ENCODE measurements at regions not wholly inside any gene's neighbourhood (a gene's known extent, or its start where the extent isn't known, plus 50 kb on each side); places are given as distances from the start of the nearest gene placed in this dataset.

GRCh38 chr4:59223292-59223941 is 1976.7 kb upstream of the ADGRL3 start:
- Histone ChIP-seq H2AFZ (ENCODE audit: low read depth, low read length) (no peak overlapping the region), H3K79me2 (ENCODE audit: control insufficient read depth, insufficient read depth, low read length) (no peaks in the 10 kb centered on the region), H3K9me3 (replicated peaks; ENCODE audit: control insufficient read depth, insufficient read depth, low read length) (peaks cover 2% of the 10 kb centered on the region), H3K4me2 (ENCODE audit: insufficient read depth, low read length) (no peak overlapping the region), H3K27ac (ENCODE audit: insufficient read depth, low read depth, low read length) (no peak overlapping the region), H3K4me3 (replicated peaks in 1 of 3; ENCODE audit: insufficient read depth in 1 of 3, low read depth in 1 of 3, low read length in 3 of 3) (no peak overlapping the region), H3K36me3 (ENCODE audit: control insufficient read depth in 2 of 2, extremely low read depth in 1 of 2, insufficient read depth in 2 of 2, low read length in 2 of 2) (no peaks in the 10 kb centered on the region), H3K4me1 (ENCODE audit: control insufficient read depth, extremely low read depth, insufficient read depth, low read length) (no peaks in the 10 kb centered on the region), H4K20me1 (replicated peaks; ENCODE audit: control insufficient read depth, extremely low read depth, insufficient read depth, low read length) (no peaks in the 10 kb centered on the region), H3K9ac (replicated peaks; ENCODE audit: extremely low read depth, insufficient read depth, low read length) (no peak overlapping the region), H3K9me1 (replicated peaks; ENCODE audit: control insufficient read depth, extremely low read depth, insufficient read depth, low read length) (no peaks in the 10 kb centered on the region), H3K27me3 (ENCODE audit: control insufficient read depth in 2 of 2, insufficient read depth in 2 of 2, low read length in 2 of 2) (no peaks in the 10 kb centered on the region)
- ChIA-PET CTCF (no interaction called here), POLR2A (no interaction called here)
- FAIRE-seq: no peak
- no TSS peak for BruUV-seq (replicated peaks)
- intact Hi-C loops (cut with micrococcal nuclease) (no loop called here), dilution Hi-C loops (cut with MboI; ENCODE audit: extremely low pct_ligation_motif_present, low sequenced_read_pairs) (no loop called here)
- TF ChIP-seq FOS (IDR thresholded peaks at IDR 0.05; ENCODE audit: borderline replicate concordance, insufficient read depth, low read length) (no peak), EZH2 (IDR thresholded peaks at IDR 0.05; ENCODE audit: borderline replicate concordance, low read depth, low read length, severe bottlenecking) (no peak), POLR2AphosphoS5 (IDR thresholded peaks at IDR 0.05; ENCODE audit: insufficient read depth, low read depth, low read length) (no peak), MYC (IDR thresholded peaks at IDR 0.05; ENCODE audit: low read depth, low read length) (no peak), JUN (IDR thresholded peaks at IDR 0.05; ENCODE audit: borderline replicate concordance, insufficient read depth, insufficient read length, low read depth) (no peak), CTCF (IDR thresholded peaks at IDR 0.05; ENCODE audit: extremely low read depth in 1 of 2, insufficient read depth in 1 of 2, low read depth in 1 of 2, low read length in 2 of 2) (no peak), MAX (IDR thresholded peaks at IDR 0.05; ENCODE audit: insufficient read depth, insufficient read length) (no peak), GATA2 (IDR thresholded peaks at IDR 0.05; ENCODE audit: insufficient read depth, insufficient read length, low read depth, low read length) (no peak), POLR2A (IDR thresholded peaks at IDR 0.05; ENCODE audit: low read depth, low read length) (no peak)
- no peak for DNase-seq (ENCODE audit: low read depth, low spot score)
